Adrenal gland (tissue), 9 donors: ENCODE measurements at regions not wholly inside any gene's neighbourhood (a gene's known extent, or its start where the extent isn't known, plus 50 kb on each side); places are given as distances from the start of the nearest gene placed in this dataset.
"Not testable (repeated sequence)": the region's sequence is repeated elsewhere in the genome, so short reads cannot be mapped to it uniquely, and the experiment has no call there.

Source experiments
- DNase-seq, 7 donors: peaks; one replicate each; pipeline ENCODE4 v3.0.0-alpha.2; 2019 to 2020
- H3K27ac ChIP-seq, 5 donors: fragments of 200-600 bp; sonication (generic) in 4 of 5; 1 replicate in 3 of 5; 2 replicates in 2 of 5; pipeline versions ENCODE4 v1.5.1 to v1.8.0; 2016 to 2020; ENCODE audit warnings: mild to moderate bottlenecking in 1 of 5
- H3K27me3 ChIP-seq: fragments of 200-600 bp; 2 replicates; pipeline ENCODE4 v1.8.0; 2021
- H3K36me3 ChIP-seq, 2 donors: fragments of 200-600 bp; replicated peaks in 1 of 2; 1 replicate in 1 of 2; 2 replicates in 1 of 2; pipeline versions ENCODE4 v1.5.1 to v1.8.0; 2018 to 2022
- H3K4me1 ChIP-seq, 2 donors: fragments of 200-600 bp; replicated peaks in 1 of 2; 1 replicate in 1 of 2; 2 replicates in 1 of 2; pipeline versions ENCODE4 v1.5.1 to v1.8.0; 2018 to 2021
- H3K4me3 ChIP-seq, 4 donors: fragments of 200-600 bp; sonication (generic) in 3 of 4; one replicate each; pipeline ENCODE4 v1.5.1; 2016 to 2018
- H3K9me3 ChIP-seq, 3 donors: fragments of 200-600 bp; sonication (generic) in 1 of 3; replicated peaks in 1 of 3; 1 replicate in 2 of 3; 2 replicates in 1 of 3; pipeline versions ENCODE4 v1.5.1 to v1.8.0; 2016 to 2021
- CTCF ChIP-seq, 6 experiments: fragments of 450-650 bp in 4 of 6; fragments of 200-600 bp in 2 of 6; sonication (generic) in 1 of 6; IDR thresholded peaks; 1 replicate in 5 of 6; 2 replicates in 1 of 6; pipeline versions ENCODE4 v1.5.1 to v1.8.0; 2016 to 2021; ENCODE audit warnings: antibody characterized with exemption in 6 of 6, mild to moderate bottlenecking in 2 of 6, moderate library complexity in 1 of 6
- POLR2A ChIP-seq, 2 donors: fragments of 450-650 bp; IDR thresholded peaks; one replicate each; pipeline ENCODE4 v1.6.1; 2017; ENCODE audit warnings: antibody characterized with exemption in 2 of 2, mild to moderate bottlenecking in 2 of 2, moderate library complexity in 1 of 2
- WGBS, 4 donors: extraction: QIAGEN DNeasy Blood & Tissue Kit in 2 of 4; methylation state at CpG; one replicate each; pipeline versions ENCODE4 v1.1.5 to v1.1.7; 2013 to 2017; 5-methylcytosine and 5-hydroxymethylcytosine counted together
- intact Hi-C, 2 donors: fragments of 100-400 bp; cut with DNase I; formaldehyde crosslinking; loops; one replicate each; pipeline versions ENCODE4 v1.14.1 to v1.15.0; 2022 to 2023
- donor health status: healthy with polysubstance abuse.
- donor health status: Bipolar disorder and iron deficiency.
- donor health status: DM: yes; HTN: yes; CAD: no.
- donor health status: DM: no; HTN: no; CAD: no.
- donor health status: DM: no; HTN: no; CAD: no.

- DNase-seq, result no peak
- H3K4me1 ChIP-seq, result no peaks in the 10 kb centered on the region
- H3K27ac ChIP-seq, result no peak overlapping the region
- 48 to 65% (median 49%) methylated on average over 4 of the region's 4 CpGs for WGBS, 4 donors
- H3K9me3 ChIP-seq, result no peaks in the 10 kb centered on the region
- H3K27me3 ChIP-seq, result peaks cover 5% of the 10 kb centered on the region
- H3K36me3 ChIP-seq, result no peaks in the 10 kb centered on the region
- no peak for TF ChIP-seq POLR2A (IDR thresholded peaks at IDR 0.05)
- no peak overlapping the region for H3K4me3 ChIP-seq
- intact Hi-C loops, result no loop called here
Observed at GRCh38 chr1:112144733-112145426, 155.4 kb upstream of the KCND3 start.

GRCh38 chr1:112146201-112146715 is 156.8 kb upstream of the KCND3 start:
- intact Hi-C loops, result no loop called here
- no peaks in the 10 kb centered on the region for H3K4me1 ChIP-seq
- no peaks in the 10 kb centered on the region for H3K9me3 ChIP-seq
- H3K27ac ChIP-seq, result no peak overlapping the region
- TF ChIP-seq CTCF (IDR thresholded peaks at IDR 0.05) (no peak), POLR2A (IDR thresholded peaks at IDR 0.05) (no peak)
- H3K36me3 ChIP-seq, result no peaks in the 10 kb centered on the region
- DNase-seq, result no peak
- H3K4me3 ChIP-seq, result no peak overlapping the region
- peaks cover 5% of the 10 kb centered on the region for H3K27me3 ChIP-seq

DNA sequence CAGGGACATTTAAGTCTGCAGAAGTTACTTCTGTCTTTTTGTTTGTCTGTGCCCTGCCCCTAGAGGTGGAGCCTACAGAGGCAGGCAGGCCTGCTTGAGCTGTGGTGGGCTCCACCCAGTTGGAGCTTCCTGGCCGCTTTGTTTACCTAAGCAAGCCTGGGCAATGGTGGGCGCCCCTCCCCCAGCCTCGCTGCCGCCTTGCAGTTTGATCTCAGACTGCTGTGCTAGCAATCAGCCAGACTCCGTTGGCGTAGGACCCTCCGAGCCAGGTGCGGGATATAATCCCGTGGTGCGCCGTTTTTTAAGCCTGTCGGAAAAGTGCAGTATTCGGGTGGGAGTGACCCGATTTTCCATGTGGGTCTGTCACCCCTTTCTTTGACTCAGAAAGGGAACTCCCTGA is 170.7 kb upstream of the KCND3 start:
- intact Hi-C loops, H3K36me3 ChIP-seq: not testable (repeated sequence)
- 67 to 88% (median 79%) methylated on average over 2 to 14 of the region's 14 CpGs; no CpG with 5 or more reads in 1 of the 4 donors for WGBS, 4 donors

DNA sequence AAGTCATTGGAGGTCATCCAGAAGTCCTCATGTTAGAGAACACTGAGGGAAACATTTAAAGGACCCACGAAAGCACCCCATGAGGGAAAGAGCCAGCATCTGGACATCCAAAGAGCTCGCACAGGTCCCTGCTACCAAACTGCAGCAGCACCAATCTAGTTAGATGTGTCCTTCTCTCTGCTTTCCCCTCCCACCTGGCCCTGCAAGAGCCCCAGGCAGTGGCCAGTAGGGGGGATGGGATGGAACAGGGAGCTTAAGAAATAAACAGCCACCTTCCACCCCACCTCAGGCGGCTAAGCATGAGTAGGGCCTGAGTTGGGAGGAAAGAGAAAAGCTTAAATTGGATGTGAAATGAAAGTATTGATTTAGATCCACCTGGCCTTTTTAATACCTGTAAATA is 175.9 kb upstream of the KCND3 start:
- H3K9me3 ChIP-seq, result no peaks in the 10 kb centered on the region
- TF ChIP-seq CTCF (IDR thresholded peaks at IDR 0.05) (no peak), POLR2A (IDR thresholded peaks at IDR 0.05) (no peak)
- intact Hi-C loops, result no loop called here
- H3K4me1 ChIP-seq, result no peaks in the 10 kb centered on the region
- H3K4me3 ChIP-seq, result no peak overlapping the region
- no peaks in the 10 kb centered on the region for H3K36me3 ChIP-seq
- H3K27me3 ChIP-seq, result no peaks in the 10 kb centered on the region
- no peak for DNase-seq
- WGBS, 4 donors, result 62 to 82% (median 69%) methylated on average over 3 of the region's 3 CpGs
- H3K27ac ChIP-seq, result no peak overlapping the region

More for the DNA sequence above, 170.7 kb upstream of the KCND3 start:
- DNase-seq, H3K27ac ChIP-seq, H3K9me3 ChIP-seq, H3K4me3 ChIP-seq, H3K4me1 ChIP-seq, H3K27me3 ChIP-seq: not testable (repeated sequence)

- TF ChIP-seq CTCF (IDR thresholded peaks at IDR 0.05), result no peak
- TF ChIP-seq POLR2A (IDR thresholded peaks at IDR 0.05), result no peak
- Histone ChIP-seq H3K27ac (no peak overlapping the region), H3K4me1 (no peaks in the 10 kb centered on the region), H3K4me3 (no peak overlapping the region), H3K27me3 (no peaks in the 10 kb centered on the region), H3K36me3 (no peaks in the 10 kb centered on the region), H3K9me3 (no peaks in the 10 kb centered on the region)
- no peak for DNase-seq
- intact Hi-C loops, result no loop called here
Observed at GRCh38 chr1:112169517-112169916, 180.0 kb upstream of the KCND3 start.
